Sciatic nerve (tissue), 2 donors: ENCODE measurements at regions not wholly inside any gene's neighbourhood (a gene's known extent, or its start where the extent isn't known, plus 50 kb on each side); places are given as distances from the start of the nearest gene placed in this dataset.
A peak's percentile ranks its signal among the peaks of the same experiment; 100 is the strongest.
"Not testable (repeated sequence)": the region's sequence is repeated elsewhere in the genome, so short reads cannot be mapped to it uniquely, and the experiment has no call there.

ENCODE experiments used
- ATAC-seq: fragments of 200-7000 bp; cut with Tn5 transposase; one replicate; pipeline ENCODE4 v1.9.1; 2020; ENCODE audit warnings: mild to moderate bottlenecking, moderate library complexity
- DNase-seq: peaks from one replicate; pipeline ENCODE4 v3.0.0-alpha.2; 2020; ENCODE audit warnings: low spot score
- intact Hi-C: fragments of 100-400 bp; cut with DNase I; formaldehyde crosslinking; loops from one replicate; pipeline ENCODE4 v1.14.2; 2022
- donor health status: DM: no; HTN: no; CAD: no.
- donor health status: DM: no; HTN: no; CAD: no.

GRCh38 chr5:17326600-17327037, 109.2 kb downstream of the BASP1 start:
- ATAC-seq (no peak), DNase-seq (no peak)
- intact Hi-C loops = no loop called here

GRCh38 chr5:17327048-17327625, 109.7 kb downstream of the BASP1 start:
- intact Hi-C loops = no loop called here
- no peak for DNase-seq
- peak; percentile 70 for ATAC-seq

- DNase-seq (no peak), ATAC-seq (no peak)
- intact Hi-C loops = no loop called here
Observed at GRCh38 chr5:17329571-17329970, 112.1 kb downstream of the BASP1 start.

- no peak for ATAC-seq
- DNase-seq = no peak
- intact Hi-C loops = no loop called here
Observed at GRCh38 chr5:17330386-17330785, 113.0 kb downstream of the BASP1 start.

GRCh38 chr5:17331651-17332050, 114.2 kb downstream of the BASP1 start:
- intact Hi-C loops = no loop called here
- DNase-seq (no peak), ATAC-seq (no peak)

- DNase-seq (no peak), ATAC-seq (no peak)
- intact Hi-C loops = no loop called here
Observed at GRCh38 chr5:17333755-17334154, 116.3 kb downstream of the BASP1 start.

GRCh38 chr5:17336054-17336453, 118.6 kb downstream of the BASP1 start:
- DNase-seq (no peak), ATAC-seq (no peak)
- intact Hi-C loops = no loop called here

- DNase-seq, intact Hi-C loops, ATAC-seq: not testable (repeated sequence)
Observed at GRCh38 chr5:17336723-17337122, 119.3 kb downstream of the BASP1 start.

- DNase-seq (no peak), ATAC-seq (no peak)
- intact Hi-C loops = no loop called here
Observed at GRCh38 chr5:17339841-17340240, 122.4 kb downstream of the BASP1 start.

- intact Hi-C loops = no loop called here
- no peak for ATAC-seq
- DNase-seq = no peak
Observed at GRCh38 chr5:17340379-17340778, 122.9 kb downstream of the BASP1 start.

GRCh38 chr5:17340819-17341218, 123.4 kb downstream of the BASP1 start:
- DNase-seq (no peak), ATAC-seq (no peak)
- intact Hi-C loops = no loop called here

GRCh38 chr5:17343675-17344074, 126.2 kb downstream of the BASP1 start:
- intact Hi-C loops = no loop called here
- ATAC-seq (peak; percentile 49), DNase-seq (no peak)

GRCh38 chr5:17346811-17347210, 129.4 kb downstream of the BASP1 start:
- intact Hi-C loops = no loop called here
- no peak for ATAC-seq
- DNase-seq = no peak

GRCh38 chr5:17352223-17352622, 134.8 kb downstream of the BASP1 start:
- DNase-seq = no peak
- intact Hi-C loops = no loop called here
- no peak for ATAC-seq

GRCh38 chr5:17354265-17354664, 136.8 kb downstream of the BASP1 start:
- intact Hi-C loops = no loop called here
- ATAC-seq = no peak
- no peak for DNase-seq

- intact Hi-C loops = no loop called here
- no peak for DNase-seq
- no peak for ATAC-seq
Observed at GRCh38 chr5:17355586-17356346, 138.3 kb downstream of the BASP1 start.

GRCh38 chr5:17356551-17356950, 139.1 kb downstream of the BASP1 start:
- intact Hi-C loops = no loop called here
- ATAC-seq = no peak
- DNase-seq = no peak

- DNase-seq = no peak
- ATAC-seq = no peak
- intact Hi-C loops = no loop called here
Observed at GRCh38 chr5:17357504-17357903, 140.1 kb downstream of the BASP1 start.

GRCh38 chr5:17358031-17358430, 140.0 kb upstream of the TAF11L2 start:
- DNase-seq (no peak), ATAC-seq (no peak)
- intact Hi-C loops = no loop called here

GRCh38 chr5:17359451-17360011, 138.5 kb upstream of the TAF11L2 start:
- ATAC-seq = peak; percentile 84
- DNase-seq = no peak
- intact Hi-C loops = no loop called here

- DNase-seq (no peak), ATAC-seq (no peak)
- intact Hi-C loops = no loop called here
Observed at GRCh38 chr5:17360879-17361278, 137.2 kb upstream of the TAF11L2 start.
